ENCODE measurements at regions not wholly inside any gene's neighbourhood (a gene's known extent, or its start where the extent isn't known, plus 50 kb on each side); places are given as distances from the start of the nearest gene placed in this dataset.

DNA sequence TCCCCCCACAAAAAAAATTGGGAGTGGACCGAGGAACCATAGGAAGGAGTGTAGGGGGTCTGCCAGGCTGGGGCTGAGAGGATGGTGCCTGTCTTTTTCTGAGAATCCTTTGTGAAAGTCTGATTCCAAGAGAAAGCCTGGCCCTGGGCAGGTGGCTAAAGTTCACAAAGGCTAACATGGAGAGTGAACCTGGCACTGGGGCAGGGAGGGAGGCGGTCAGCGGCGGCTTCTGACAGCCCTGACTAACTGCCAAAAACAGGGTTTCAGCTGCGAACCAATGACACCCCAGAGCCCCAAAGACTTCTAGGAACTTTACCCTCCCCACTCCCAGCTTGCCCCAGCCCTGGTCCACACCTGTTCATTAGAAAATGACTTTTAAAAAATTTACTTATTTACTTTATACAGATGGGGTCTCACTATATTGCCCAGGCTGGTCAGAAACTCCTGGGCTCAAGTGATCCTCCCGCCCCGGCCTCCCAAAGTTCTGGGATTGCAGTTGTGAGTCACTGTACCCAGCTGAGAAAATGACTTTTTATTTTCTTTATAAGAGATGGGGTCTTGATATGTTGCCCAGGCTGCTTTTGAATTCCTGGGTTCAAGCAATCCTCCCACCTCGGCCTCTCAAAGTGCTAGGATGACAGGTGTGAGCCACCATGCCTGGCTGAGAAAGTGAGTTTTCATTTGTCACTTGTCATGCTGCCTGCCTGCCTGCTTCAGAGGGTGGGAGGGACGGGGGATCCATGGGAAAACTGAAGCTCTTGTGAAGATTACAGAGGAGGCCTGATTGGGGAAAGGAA, 61.0 kb upstream of the DUSP5 start:
- ChIA-PET POLR2A (ENCODE audit: partially characterized antibody) (no interaction called here), CTCF (ENCODE audit: partially characterized antibody) (no interaction called here)
- H3K4me3 Mint-ChIP-seq: no peak overlapping the region
- no peak overlapping the region for H3K27ac ChIP-seq (ENCODE audit: low read depth, low read length)
- H3K9me3 Mint-ChIP-seq: peaks cover 0 to 6% (median 0%) of the 10 kb centered on the region in 8 donors
- no peak overlapping the region for H3K4me3 ChIP-seq (ENCODE audit: low read length in 2 of 2)
- intact Hi-C loops (cut with micrococcal nuclease): no loop called here
- H3K4me1 ChIP-seq (ENCODE audit: insufficient read depth, low read length): peaks cover 8% of the 10 kb centered on the region
- no peaks in the 10 kb centered on the region for H3K27me3 Mint-ChIP-seq
- H3K27ac Mint-ChIP-seq: no peak overlapping the region
- H3K4me1 Mint-ChIP-seq: peaks cover 4 to 12% (median 7%) of the 10 kb centered on the region in 4 donors
- H3K27me3 ChIP-seq (ENCODE audit: insufficient read depth, low read length): no peaks in the 10 kb centered on the region
- H3K9me3 ChIP-seq (ENCODE audit: control insufficient read depth in 1 of 2, low read length in 2 of 2): no peaks in the 10 kb centered on the region
- H3K36me3 ChIP-seq (ENCODE audit: insufficient read depth, low read length): no peaks in the 10 kb centered on the region
- no peak for DNase-seq
- no peaks in the 10 kb centered on the region for H3K36me3 Mint-ChIP-seq

DNA sequence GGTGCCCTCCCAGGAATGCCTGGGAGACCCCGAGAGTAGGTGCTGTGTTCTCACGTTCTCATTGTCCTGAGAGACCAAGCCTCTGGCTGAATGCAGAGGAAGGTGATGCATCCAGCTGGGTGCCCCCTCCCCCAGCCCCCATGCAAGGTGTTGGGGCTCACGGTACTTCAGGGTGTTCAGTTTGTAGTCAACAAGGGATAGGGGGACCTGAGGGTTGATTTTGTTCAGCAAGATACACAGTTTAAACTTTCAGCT, 60.4 kb upstream of the DUSP5 start:
- POLR2A ChIA-PET (ENCODE audit: partially characterized antibody): no interaction called here
- Histone ChIP-seq H3K27ac (ENCODE audit: low read depth, low read length) (no peak overlapping the region), H3K36me3 (ENCODE audit: insufficient read depth, low read length) (no peaks in the 10 kb centered on the region), H3K9me3 (ENCODE audit: control insufficient read depth in 1 of 2, low read length in 2 of 2) (no peaks in the 10 kb centered on the region), H3K4me3 (ENCODE audit: low read length in 2 of 2) (no peak overlapping the region), H3K4me1 (ENCODE audit: insufficient read depth, low read length) (peaks cover 10% of the 10 kb centered on the region), H3K27me3 (ENCODE audit: insufficient read depth, low read length) (no peaks in the 10 kb centered on the region)
- no peak overlapping the region for H3K27ac Mint-ChIP-seq
- no peak for DNase-seq
- H3K4me1 Mint-ChIP-seq: peaks cover 5 to 13% (median 9%) of the 10 kb centered on the region in 4 donors
- H3K4me3 Mint-ChIP-seq: no peak overlapping the region
- CTCF ChIA-PET (ENCODE audit: partially characterized antibody): interaction anchor here (1.2 kb wide), 1 partner anchor 109 kb away, joined by 3 read pairs; no protein-coding TSS in a partner anchor
- H3K27me3 Mint-ChIP-seq: no peaks in the 10 kb centered on the region
- no peaks in the 10 kb centered on the region for H3K36me3 Mint-ChIP-seq
- intact Hi-C loops (cut with micrococcal nuclease): no loop called here
- H3K9me3 Mint-ChIP-seq: peaks cover 0 to 6% (median 0%) of the 10 kb centered on the region in 8 donors

DNA sequence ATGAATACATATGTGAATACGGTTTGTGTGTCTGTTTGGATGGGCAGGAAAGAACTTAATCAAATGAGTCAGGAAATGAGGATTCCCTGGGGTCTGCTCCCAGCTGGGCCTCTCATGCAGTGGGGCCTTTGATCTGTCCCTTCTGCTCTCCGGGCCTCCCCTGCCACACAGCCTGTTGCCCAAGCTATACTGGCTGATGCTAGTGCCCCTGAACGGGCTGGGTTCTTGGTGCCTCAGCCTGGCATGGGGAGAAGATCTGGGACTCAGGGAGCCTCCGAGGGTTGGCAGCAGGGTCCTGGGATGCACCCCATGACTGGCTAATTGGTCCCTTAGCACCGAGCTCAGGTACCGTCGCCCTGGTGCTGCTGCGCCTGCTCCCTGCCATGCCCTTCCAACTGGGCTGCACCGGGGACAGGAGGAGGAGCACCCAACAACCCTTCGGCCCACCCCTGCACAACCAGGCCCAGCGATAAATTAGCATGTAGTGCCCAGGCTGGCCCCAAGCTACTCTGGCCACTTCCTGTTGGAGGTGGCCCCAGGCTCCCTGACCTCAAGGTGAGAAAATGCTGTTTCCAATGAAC, 59.9 kb upstream of the DUSP5 start:
- Mint-ChIP-seq H3K4me1 (peaks cover 5 to 16% (median 9%) of the 10 kb centered on the region in 4 donors), H3K9me3 (peaks cover 0 to 5% (median 0%) of the 10 kb centered on the region in 8 donors), H3K27me3 (no peaks in the 10 kb centered on the region), H3K4me3 (no peak overlapping the region), H3K36me3 (no peaks in the 10 kb centered on the region), H3K27ac (peak overlapping the region in 1 of 7 donors; percentile 75)
- intact Hi-C loops (cut with micrococcal nuclease): no loop called here
- Histone ChIP-seq H3K4me3 (ENCODE audit: low read length in 2 of 2) (no peak overlapping the region), H3K27me3 (ENCODE audit: insufficient read depth, low read length) (no peaks in the 10 kb centered on the region), H3K36me3 (ENCODE audit: insufficient read depth, low read length) (no peaks in the 10 kb centered on the region), H3K9me3 (ENCODE audit: control insufficient read depth in 1 of 2, low read length in 2 of 2) (no peaks in the 10 kb centered on the region), H3K4me1 (ENCODE audit: insufficient read depth, low read length) (peaks cover 10% of the 10 kb centered on the region), H3K27ac (ENCODE audit: low read depth, low read length) (no peak overlapping the region)
- CTCF ChIA-PET (ENCODE audit: partially characterized antibody): interaction anchor here (1.2 kb wide), 1 partner anchor 109 kb away, joined by 3 read pairs; no protein-coding TSS in a partner anchor
- no peak for DNase-seq
- POLR2A ChIA-PET (ENCODE audit: partially characterized antibody): no interaction called here

DNA sequence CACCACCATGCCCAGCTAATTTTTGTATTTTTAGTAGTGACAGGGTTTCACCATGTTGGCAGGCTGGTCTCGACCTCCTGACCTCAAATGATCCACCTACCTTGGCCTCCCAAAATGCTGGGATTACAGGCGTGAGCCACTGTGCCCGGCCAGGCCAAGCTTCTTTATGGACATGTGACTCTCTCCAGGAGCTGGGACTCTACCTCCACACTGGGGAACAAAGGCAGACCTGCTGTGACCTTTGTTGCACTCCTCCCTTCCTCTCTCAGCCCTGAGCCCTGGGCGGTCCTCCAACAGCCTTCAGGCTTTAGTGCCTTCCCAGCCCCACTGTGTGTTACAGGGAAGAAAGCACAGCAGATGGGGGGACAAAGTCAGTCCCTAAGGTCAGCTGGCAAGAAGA, 55.0 kb upstream of the DUSP5 start:
- Mint-ChIP-seq H3K4me1 (peaks cover 5 to 18% (median 9%) of the 10 kb centered on the region in 4 donors), H3K36me3 (no peaks in the 10 kb centered on the region), H3K27ac (peak overlapping the region in 1 of 7 donors; percentile 64), H3K9me3 (no peaks in the 10 kb centered on the region), H3K27me3 (no peaks in the 10 kb centered on the region), H3K4me3 (peak overlapping the region in 2 of 8 donors; percentile 18 to 41)
- peaks cover 10% of the 10 kb centered on the region for H3K4me1 ChIP-seq (ENCODE audit: insufficient read depth, low read length)
- H3K4me3 ChIP-seq (ENCODE audit: low read length in 2 of 2): no peak overlapping the region
- no peaks in the 10 kb centered on the region for H3K36me3 ChIP-seq (ENCODE audit: insufficient read depth, low read length)
- DNase-seq: no peak
- intact Hi-C loops (cut with micrococcal nuclease): no loop called here
- ChIA-PET CTCF (ENCODE audit: partially characterized antibody) (no interaction called here), POLR2A (ENCODE audit: partially characterized antibody) (no interaction called here)
- H3K27me3 ChIP-seq (ENCODE audit: insufficient read depth, low read length): no peaks in the 10 kb centered on the region
- H3K27ac ChIP-seq (ENCODE audit: low read depth, low read length): no peak overlapping the region
- H3K9me3 ChIP-seq (ENCODE audit: control insufficient read depth in 1 of 2, low read length in 2 of 2): no peaks in the 10 kb centered on the region

DNA sequence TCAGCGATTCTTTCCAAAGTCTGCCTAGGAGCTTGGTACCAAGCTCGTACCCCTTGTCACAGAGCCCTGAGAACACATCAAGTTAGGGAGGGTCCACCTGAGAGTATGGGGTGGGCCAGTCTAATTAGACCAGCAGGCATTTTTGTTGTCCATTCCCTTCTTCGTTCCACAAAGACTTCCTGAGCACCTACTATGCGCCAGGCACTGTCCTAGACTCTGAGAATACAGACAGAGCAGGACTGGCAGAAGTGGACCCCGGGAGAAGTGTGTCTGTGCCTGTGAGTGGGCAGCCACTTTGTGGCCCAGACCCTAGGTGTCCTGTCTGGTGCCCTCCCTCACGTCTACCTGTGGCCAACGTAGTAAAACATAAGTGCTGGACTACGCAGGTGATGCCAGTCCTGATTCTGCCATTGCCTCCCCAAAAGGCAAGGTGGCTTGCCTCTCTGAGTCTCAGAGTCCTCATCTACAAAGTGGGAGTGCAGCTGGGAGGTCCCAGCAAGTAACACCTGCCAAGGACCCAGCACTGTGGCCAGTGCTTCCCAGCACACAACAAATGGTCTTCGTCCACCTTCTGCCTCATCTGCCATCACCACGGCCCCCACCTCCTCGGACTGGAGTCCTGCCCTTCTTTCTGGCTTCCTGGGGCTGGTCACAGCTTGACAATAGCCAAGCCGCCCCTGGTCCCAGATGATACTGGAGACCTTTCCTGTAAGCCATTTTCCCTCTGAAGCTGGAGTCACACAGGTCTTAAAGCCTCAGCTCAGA, 54.3 kb upstream of the DUSP5 start:
- intact Hi-C loops (cut with micrococcal nuclease): no loop called here

DNA sequence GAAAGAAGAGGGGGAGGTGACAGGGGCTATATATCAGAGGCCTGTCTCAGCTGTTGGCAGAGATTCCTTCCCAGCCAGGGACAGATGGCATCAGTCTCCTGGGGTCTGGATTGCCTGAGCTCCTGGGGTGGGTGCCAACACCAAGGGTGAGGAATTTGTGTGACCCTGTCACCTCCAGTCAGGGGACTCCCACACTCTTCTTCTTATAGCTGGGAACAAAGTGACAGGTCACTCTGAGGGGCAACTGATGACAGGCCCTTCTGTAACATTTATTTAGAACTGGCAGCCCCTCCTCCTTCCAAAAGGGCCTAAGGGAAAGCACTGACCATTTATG, 53.7 kb upstream of the DUSP5 start:
- Histone ChIP-seq H3K4me3 (ENCODE audit: low read length in 2 of 2) (no peak overlapping the region), H3K36me3 (ENCODE audit: insufficient read depth, low read length) (no peaks in the 10 kb centered on the region), H3K27me3 (ENCODE audit: insufficient read depth, low read length) (no peaks in the 10 kb centered on the region), H3K27ac (ENCODE audit: low read depth, low read length) (no peak overlapping the region), H3K4me1 (ENCODE audit: insufficient read depth, low read length) (peaks cover 10% of the 10 kb centered on the region), H3K9me3 (ENCODE audit: control insufficient read depth in 1 of 2, low read length in 2 of 2) (no peaks in the 10 kb centered on the region)
- Mint-ChIP-seq H3K27ac (no peak overlapping the region), H3K4me1 (peaks cover 5 to 18% (median 9%) of the 10 kb centered on the region in 4 donors), H3K9me3 (no peaks in the 10 kb centered on the region), H3K36me3 (no peaks in the 10 kb centered on the region), H3K4me3 (no peak overlapping the region), H3K27me3 (no peaks in the 10 kb centered on the region)
- CTCF ChIA-PET (ENCODE audit: partially characterized antibody): no interaction called here
- intact Hi-C loops (cut with micrococcal nuclease): no loop called here
- no peak for DNase-seq
- POLR2A ChIA-PET (ENCODE audit: partially characterized antibody): no interaction called here

More for the DNA sequence above, 54.3 kb upstream of the DUSP5 start:
- H3K27ac ChIP-seq (ENCODE audit: low read depth, low read length): no peak overlapping the region
- H3K27me3 ChIP-seq (ENCODE audit: insufficient read depth, low read length): no peaks in the 10 kb centered on the region
- H3K4me3 Mint-ChIP-seq: no peak overlapping the region
- H3K36me3 ChIP-seq (ENCODE audit: insufficient read depth, low read length): no peaks in the 10 kb centered on the region
- H3K4me1 ChIP-seq (ENCODE audit: insufficient read depth, low read length): peaks cover 10% of the 10 kb centered on the region
- H3K27me3 Mint-ChIP-seq: no peaks in the 10 kb centered on the region
- H3K9me3 ChIP-seq (ENCODE audit: control insufficient read depth in 1 of 2, low read length in 2 of 2): no peaks in the 10 kb centered on the region
- no peaks in the 10 kb centered on the region for H3K36me3 Mint-ChIP-seq
- CTCF ChIA-PET (ENCODE audit: partially characterized antibody): no interaction called here
- POLR2A ChIA-PET (ENCODE audit: partially characterized antibody): no interaction called here
- no peak for DNase-seq
- no peaks in the 10 kb centered on the region for H3K9me3 Mint-ChIP-seq
- no peak overlapping the region for H3K4me3 ChIP-seq (ENCODE audit: low read length in 2 of 2)
- H3K27ac Mint-ChIP-seq: no peak overlapping the region
- H3K4me1 Mint-ChIP-seq: peaks cover 5 to 18% (median 9%) of the 10 kb centered on the region in 4 donors

DNA sequence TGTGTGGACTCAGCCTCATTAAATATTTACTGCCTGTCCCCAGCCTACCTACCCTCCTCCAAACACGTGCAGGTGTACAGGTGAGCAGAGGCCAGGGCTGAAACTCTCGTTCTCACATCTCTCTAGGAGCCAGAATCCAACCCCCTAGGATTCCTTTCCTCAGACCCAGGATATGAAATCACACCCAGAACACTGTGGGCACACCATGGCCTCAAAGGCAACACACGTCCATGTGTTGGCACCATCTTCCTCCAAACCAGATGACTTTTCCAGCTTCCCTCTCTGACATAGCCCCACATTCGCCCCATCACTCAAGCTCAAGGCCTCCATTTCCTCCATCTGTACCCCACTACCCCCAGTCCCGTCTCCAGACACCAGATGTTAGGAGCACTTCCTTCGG, 51.8 kb upstream of the DUSP5 start:
- CTCF ChIA-PET (ENCODE audit: partially characterized antibody): no interaction called here
- POLR2A ChIA-PET (ENCODE audit: partially characterized antibody): interaction anchor here (0.6 kb wide), 1 partner anchor 589 kb away, joined by 3 read pairs; no protein-coding TSS in a partner anchor

More for the DNA sequence above, 51.8 kb upstream of the DUSP5 start:
- peaks cover 5 to 18% (median 9%) of the 10 kb centered on the region in 4 donors for H3K4me1 Mint-ChIP-seq
- no peaks in the 10 kb centered on the region for H3K36me3 Mint-ChIP-seq
- no peaks in the 10 kb centered on the region for H3K9me3 ChIP-seq (ENCODE audit: control insufficient read depth in 1 of 2, low read length in 2 of 2)
- H3K27me3 Mint-ChIP-seq: no peaks in the 10 kb centered on the region
- no peak overlapping the region for H3K4me3 ChIP-seq (ENCODE audit: low read length in 2 of 2)
- H3K27ac Mint-ChIP-seq: no peak overlapping the region
- no peak overlapping the region for H3K4me3 Mint-ChIP-seq
- intact Hi-C loops (cut with micrococcal nuclease): no loop called here
- DNase-seq: no peak
- no peaks in the 10 kb centered on the region for H3K9me3 Mint-ChIP-seq
- no peaks in the 10 kb centered on the region for H3K36me3 ChIP-seq (ENCODE audit: insufficient read depth, low read length)
- no peaks in the 10 kb centered on the region for H3K27me3 ChIP-seq (ENCODE audit: insufficient read depth, low read length)
- no peak overlapping the region for H3K27ac ChIP-seq (ENCODE audit: low read depth, low read length)
- H3K4me1 ChIP-seq (ENCODE audit: insufficient read depth, low read length): peaks cover 10% of the 10 kb centered on the region
